ENCODE measurements at regions not wholly inside any gene's neighbourhood (a gene's known extent, or its start where the extent isn't known, plus 50 kb on each side); places are given as distances from the start of the nearest gene placed in this dataset.

GRCh38 chr6:149168968-149169367 is 148.5 kb upstream of the TAB2 start:
- DNase-seq (ENCODE audit: low read depth) = no peak
- no peak overlapping the region for H3K4me3 ChIP-seq (ENCODE audit: low read length)
- TF ChIP-seq CTCF (conservative IDR thresholded peaks at IDR 0.05; ENCODE audit: low read length) = no peak

- TF ChIP-seq CTCF (conservative IDR thresholded peaks at IDR 0.05; ENCODE audit: low read length) = no peak
- H3K4me3 ChIP-seq (ENCODE audit: low read length) = no peak overlapping the region
- no peak for DNase-seq (ENCODE audit: low read depth)
Observed at GRCh38 chr6:149169761-149170511, 147.6 kb upstream of the TAB2 start.

GRCh38 chr6:149170564-149171452 is 146.7 kb upstream of the TAB2 start:
- no peak for DNase-seq (ENCODE audit: low read depth)
- no peak overlapping the region for H3K4me3 ChIP-seq (ENCODE audit: low read length)
- TF ChIP-seq CTCF (conservative IDR thresholded peaks at IDR 0.05; ENCODE audit: low read length) = no peak

- no peak overlapping the region for H3K4me3 ChIP-seq (ENCODE audit: low read length)
- DNase-seq (ENCODE audit: low read depth) = no peak
- TF ChIP-seq CTCF (conservative IDR thresholded peaks at IDR 0.05; ENCODE audit: low read length) = no peak
Observed at GRCh38 chr6:149173222-149173621, 144.3 kb upstream of the TAB2 start.

GRCh38 chr6:149174962-149175361 is 142.6 kb upstream of the TAB2 start:
- no peak for DNase-seq (ENCODE audit: low read depth)
- TF ChIP-seq CTCF (conservative IDR thresholded peaks at IDR 0.05; ENCODE audit: low read length) = no peak
- H3K4me3 ChIP-seq (ENCODE audit: low read length) = no peak overlapping the region

GRCh38 chr6:149176971-149177667 is 140.4 kb upstream of the TAB2 start:
- TF ChIP-seq CTCF (conservative IDR thresholded peaks at IDR 0.05; ENCODE audit: low read length) = no peak
- no peak for DNase-seq (ENCODE audit: low read depth)
- no peak overlapping the region for H3K4me3 ChIP-seq (ENCODE audit: low read length)

Data from AG10803 (cell line).